Pulmonary artery endothelial cell (primary cell): ENCODE measurements at regions not wholly inside any gene's neighbourhood (a gene's known extent, or its start where the extent isn't known, plus 50 kb on each side); places are given as distances from the start of the nearest gene placed in this dataset.
"Not testable (repeated sequence)": the region's sequence is repeated elsewhere in the genome, so short reads cannot be mapped to it uniquely, and the experiment has no call there.

Experiments
- DNase-seq: peaks from one replicate; pipeline ENCODE4 v3.0.0-alpha.2; 2011; ENCODE audit warnings: low read depth, low spot score

DNA sequence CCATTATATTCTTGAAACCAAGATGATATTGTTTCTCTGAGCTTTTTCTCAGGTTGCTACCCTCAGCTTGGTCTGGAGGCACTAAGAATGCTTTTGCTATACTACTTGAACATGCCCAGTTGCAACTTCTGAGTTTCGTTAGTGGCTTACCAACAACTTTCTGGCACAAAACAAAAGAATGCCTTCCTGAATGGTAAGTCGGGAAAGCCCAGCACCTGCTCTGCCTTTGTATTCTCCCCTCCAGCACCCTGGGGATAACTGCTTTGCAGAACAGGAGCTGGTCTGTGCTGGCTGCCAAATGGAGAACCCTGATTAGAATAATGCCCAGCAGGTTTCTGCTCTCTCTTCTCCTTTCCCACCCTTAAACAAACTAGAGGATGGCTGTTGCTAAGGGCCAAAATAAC lies 149.3 kb downstream of the TGFB2 start:
- no peak for DNase-seq

DNA sequence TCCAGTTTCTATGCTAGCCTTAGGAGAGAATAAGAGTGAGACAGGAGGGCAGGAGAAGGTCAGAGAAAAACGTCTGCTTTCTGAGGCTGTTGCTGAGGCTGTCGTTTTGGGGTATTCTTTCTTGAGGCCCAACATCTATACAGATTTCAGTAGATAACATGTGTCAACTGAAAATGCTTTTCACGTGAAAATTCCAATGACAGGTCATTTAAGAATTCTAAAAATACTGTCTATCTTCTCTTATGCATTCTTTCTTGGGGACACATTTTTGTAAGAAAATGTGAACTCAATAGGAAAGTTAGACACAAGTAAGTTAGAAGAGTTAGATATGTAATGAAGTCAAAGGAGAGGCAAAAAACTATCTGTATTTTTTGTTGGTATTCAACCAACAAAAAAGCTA lies 150.8 kb downstream of the TGFB2 start:
- DNase-seq = no peak

DNA sequence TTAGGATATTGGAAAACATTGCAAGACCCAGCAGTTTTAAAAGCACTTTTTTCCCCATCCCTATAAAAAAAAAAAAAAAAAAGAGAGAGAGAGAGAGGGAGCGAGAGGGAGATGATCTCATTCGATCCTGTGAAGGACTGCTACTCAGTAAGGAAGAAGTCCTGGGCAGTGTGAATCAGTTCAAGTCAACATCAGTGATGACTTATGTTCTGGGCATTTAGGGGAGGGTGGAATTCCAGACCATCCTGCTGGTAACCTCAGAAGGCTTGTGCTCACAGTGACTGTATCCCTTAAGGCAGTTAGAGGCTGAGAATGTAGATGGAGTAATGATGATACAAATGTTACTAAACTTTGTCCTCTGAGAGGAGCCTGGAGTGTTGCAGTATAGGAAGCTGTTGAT lies 151.4 kb downstream of the TGFB2 start:
- peak; percentile 88 for DNase-seq

DNA sequence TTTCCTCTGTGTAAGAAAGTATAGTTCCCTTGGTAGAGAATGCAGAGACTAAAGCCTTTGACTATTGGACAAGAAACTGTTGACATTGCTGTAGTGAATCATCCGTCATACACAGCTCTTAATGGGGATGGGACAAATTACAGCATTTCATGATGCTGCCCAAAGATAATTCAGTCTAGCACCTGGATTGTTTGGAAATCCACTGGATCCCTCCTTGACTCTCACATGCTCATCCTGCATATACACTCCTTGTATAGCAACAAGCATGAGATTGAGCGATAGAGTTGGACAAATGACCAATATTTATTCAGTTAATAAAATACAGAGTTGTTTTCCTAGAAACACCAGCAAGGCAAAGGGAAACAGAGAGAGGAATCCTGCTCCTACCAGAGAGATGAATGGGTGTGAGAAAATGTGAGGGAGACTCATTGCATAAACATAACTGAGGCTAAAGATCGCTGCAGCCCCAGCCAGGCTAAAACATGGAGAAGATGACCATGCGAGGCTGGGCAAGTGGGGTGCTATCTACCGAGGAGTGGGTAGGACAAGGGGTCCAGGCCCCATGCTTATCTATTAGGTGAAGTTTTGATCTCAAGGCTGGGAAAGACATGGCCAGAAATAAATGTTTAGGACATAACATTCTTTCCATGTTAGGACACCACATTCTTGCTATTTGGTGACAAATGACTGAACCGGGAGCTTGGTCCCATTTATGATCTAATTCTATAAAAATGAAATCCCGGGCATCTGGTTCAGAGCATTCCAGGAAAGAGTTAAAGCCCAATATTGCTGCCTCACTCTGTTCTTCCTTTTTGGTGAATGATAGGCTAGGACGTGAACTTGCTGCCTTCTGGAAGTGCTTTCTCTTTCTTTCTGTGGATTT lies 153.2 kb downstream of the TGFB2 start:
- DNase-seq = no peak

DNA sequence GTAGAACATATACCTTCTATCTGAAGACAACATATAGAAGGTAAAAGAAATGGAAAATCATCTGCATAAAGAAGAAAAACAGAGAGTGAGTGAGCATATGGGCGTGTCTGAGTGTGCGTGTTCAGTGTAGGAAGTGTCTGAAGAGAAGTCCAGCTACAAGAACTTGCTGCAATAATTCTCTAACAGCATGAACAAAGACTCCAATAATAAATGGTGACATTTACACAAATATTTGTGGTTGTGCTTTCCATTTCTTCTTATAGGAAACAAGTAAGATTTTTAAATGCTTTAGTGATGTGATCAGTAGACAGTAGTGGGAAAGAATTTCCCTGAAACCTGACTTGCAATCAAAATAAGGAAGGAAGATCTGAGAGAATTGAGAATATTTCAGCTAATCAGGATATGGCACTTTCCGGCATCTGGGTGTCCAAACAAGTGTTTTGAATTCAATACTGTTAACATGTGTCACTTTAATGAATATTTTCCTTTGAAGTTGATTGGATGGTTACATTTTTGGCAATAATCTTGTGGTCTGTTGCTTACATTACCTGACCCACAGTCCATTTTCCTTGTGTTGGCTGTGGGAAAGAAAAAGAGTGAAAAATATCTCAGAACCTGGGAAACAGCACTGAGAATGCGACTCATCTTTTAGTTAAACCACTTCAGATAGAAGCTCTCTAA lies 154.0 kb downstream of the TGFB2 start:
- DNase-seq = no peak

DNA sequence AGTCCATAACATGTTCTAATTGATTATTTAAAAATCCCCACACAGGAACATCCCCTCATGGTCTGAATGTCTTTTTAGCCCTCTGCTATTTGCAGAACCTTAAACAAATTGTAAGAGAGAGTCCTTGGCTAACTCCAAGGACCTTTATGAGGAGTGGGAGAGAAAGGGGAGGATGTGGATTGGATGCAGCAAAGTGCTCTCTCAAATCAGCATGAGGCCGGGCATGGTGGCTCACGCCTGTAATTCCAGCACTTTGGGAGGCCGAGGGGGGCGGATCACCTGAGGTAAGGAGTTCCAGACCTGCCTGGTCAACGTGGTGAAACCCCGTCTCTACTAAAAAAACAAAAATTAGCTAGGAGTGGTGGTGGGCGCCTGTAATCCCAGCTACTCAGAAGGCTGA lies 154.8 kb downstream of the TGFB2 start:
- DNase-seq = no peak

DNA sequence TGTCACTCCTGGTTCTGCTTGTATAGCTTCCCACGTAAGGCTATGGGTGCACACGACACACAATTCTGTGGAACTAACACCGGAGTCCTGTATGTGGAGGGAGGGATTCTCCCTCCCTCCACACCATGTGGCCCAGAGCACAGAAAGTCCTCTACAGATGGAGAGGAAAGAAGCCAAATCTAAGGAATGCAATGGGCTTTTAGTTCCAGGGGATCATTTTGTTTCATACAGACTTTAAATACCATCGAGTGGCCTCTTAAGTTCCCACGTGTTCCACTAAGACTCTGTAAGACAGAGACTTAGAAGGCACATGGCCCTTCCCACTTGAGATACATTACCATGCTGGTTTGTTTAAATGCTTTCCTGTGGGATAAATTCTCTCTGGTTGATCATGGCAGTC lies 156.0 kb downstream of the TGFB2 start:
- no peak for DNase-seq

DNA sequence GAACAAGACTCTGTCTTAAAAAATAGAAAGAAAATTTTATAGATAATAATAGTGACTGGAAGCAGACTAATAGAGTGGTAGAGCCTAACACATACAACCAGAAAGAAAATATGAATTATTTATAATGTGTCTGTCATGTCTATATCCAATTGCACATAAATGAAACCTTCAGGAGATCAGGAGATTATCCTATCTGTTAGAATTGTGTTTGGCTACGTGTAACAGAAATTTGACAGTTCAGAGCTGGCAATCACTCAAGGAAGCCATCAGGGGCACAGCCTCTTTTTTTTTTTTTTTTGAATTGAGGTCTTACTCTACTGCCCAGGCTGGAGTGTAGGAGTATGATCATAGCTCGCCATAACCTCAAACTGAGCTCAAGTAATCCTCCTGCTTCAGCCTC lies 157.2 kb downstream of the TGFB2 start:
- no peak for DNase-seq

DNA sequence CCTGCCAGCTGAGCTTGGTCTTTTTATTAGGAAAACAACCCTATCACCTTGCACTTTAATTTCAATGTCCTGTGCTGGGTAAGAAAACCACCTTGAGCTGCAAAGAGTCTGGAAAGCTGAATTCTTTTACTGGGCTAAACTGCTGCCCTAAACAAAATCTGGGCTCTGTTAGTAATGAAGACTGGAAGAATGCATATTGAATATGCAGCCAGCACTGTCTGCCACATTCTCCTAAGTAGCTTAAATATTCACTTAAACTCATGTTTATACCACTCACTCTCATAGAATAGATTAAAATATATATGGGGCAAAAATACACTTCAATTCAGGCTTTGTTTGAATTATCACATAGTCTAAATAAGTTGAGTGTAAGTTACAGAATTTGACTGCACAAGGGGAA lies 158.0 kb downstream of the TGFB2 start:
- DNase-seq = no peak

DNA sequence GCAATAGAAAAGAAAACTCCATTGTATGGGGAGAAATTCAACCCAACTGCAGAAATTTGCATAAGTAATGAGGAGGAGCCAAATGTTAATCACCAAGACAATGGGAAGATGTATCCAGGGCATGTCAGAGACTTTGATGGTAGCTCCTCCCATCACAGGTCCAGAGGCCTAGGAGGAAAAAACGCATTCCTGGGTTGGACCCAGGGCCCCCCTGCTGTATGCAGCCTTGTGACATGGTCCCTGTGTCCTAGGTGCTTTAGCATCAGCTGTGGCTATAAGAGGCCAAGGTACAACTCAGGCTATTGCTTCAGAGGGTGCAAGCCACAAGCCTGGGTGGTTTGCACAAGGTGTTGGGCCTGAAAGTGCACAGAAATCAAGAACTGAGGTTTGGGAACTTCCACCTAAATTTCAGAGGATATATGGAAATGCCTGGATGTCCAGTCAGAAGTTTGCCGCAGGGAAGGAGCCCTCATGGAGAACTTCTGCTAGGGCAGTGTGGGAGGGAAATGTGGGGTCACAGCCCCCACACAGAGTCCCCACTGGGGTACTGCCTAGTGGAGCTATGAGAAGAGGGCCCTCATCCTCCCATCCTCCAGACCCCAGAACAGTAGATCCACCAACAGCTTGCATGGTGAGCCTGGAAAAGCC lies 162.3 kb downstream of the TGFB2 start:
- no peak for DNase-seq

DNA sequence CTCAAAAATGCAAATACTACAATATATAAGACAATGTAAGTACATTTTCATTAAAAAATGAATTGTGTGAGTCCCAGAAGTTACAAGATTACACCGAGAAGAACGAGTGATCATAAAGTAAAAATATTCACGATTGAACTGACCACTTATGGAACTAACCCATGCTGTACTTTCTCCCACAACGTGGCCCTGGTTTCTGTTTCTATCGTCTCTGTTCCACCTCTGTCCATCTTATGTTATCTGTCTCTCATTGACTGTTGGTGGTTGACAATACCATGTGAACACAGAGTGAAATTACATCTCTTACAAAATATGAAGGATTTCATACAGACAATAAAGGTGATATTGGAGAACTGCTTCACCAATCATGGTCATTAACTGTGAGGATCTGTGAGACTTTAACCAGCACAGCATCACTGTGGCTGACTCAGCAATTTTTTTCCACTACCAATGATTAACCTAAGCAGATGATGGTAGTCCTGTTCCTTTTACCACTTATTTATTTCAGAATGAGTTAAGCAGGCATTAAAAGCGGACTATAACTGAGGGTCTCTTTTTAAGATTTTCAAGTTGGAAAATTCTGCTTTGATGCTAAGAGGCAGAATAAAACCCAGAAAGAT lies 165.1 kb downstream of the TGFB2 start:
- DNase-seq = no peak

DNA sequence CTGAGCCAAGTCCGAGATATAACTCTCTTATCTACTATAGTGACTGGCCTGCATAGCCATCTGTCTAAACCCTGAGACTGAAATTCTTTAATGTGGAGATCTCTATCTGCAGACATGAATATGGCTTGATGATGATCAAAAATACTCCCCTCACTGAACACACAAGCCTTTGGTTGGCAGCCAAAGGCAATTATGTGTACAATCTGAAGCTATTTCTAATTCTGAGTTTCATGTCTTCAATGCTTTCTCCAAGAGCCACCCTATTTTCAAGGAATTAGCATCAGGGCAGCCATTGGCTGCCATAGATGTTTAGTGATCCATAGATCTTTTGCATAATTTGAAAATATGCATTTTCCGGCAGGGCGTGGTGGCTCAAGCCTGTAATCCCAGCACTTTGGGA lies 168.2 kb downstream of the TGFB2 start:
- DNase-seq = no peak

DNA sequence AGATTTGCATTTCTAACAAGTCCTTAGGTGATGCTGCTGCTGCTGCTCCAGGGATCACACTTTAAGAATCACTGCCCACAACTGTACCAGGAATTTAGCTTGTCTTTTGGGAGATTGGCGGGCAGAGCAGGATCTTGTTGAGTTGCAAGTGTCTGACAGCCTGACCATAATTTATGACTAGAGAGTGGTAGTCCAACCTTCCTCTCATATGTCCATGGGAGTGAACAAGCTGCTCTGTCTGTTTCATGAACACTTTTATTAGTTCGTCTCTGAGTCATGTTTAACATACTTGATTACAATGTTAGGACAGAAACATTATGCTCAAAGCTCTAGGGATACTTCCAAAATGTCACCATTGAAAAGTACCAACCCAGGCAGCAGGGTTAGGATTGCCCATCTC lies 169.6 kb downstream of the TGFB2 start:
- no peak for DNase-seq

DNA sequence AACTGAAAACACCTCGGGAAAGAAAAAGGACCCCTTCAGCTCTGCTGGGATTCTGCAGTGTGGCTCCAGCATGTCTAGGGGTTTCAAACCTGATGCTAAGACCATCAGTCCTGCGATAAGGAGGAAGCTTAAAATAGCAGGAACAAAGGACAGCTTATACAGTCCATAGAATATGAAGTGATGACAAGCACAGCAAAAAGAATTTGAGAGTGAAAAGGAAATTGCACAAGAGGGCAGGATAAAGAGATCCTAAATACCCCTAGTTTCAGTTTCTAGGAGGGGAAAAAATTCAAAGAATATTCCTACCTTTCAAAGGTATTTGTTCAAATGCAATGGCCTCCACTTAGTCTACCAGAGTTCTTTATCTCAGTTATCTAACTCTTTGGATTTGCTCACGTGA lies 171.4 kb downstream of the TGFB2 start:
- DNase-seq = no peak

DNA sequence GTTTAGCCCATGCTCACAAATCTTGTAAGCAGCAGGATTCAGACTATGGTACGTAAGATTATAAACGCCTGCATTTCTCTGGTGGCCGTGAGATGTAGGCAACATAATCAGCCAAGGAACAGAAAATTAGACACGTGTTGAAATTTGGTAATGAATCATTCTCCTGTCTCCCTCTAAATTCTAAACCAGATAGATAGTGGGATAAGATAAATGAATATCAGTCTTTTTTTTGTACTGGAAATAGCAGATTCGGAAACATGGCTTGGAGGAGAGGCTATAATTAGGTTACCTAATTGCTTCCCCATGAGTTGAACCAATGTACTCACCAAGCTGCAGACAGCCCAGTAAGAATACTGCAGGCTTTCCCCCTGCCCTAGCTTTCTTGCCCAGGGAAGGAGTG lies 172.3 kb downstream of the TGFB2 start:
- DNase-seq = no peak

DNA sequence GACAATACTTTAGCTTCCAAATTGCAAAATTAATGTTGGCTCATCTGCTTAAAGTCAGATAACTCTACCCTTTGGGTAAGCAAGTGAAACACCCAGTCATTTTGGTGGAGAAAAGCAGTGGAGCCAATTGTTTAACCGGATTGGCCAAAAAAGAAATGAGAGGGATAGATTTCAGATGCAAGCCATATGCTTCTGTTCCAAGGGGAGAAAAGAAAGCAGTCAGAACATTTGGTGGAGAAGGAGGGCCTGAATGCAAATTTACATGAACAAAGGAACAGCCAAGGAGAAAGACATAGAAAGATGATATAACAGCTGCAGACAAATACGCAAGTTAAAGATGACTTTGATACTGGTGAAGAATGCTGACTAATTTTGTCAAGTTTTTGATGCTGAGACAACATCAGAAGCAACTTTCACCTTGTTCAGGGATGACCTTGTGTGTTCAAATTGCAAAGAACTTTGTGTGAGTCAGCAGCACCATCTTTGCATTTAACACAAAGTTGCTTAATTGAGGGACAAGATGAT lies 173.1 kb downstream of the TGFB2 start:
- DNase-seq = no peak

DNA sequence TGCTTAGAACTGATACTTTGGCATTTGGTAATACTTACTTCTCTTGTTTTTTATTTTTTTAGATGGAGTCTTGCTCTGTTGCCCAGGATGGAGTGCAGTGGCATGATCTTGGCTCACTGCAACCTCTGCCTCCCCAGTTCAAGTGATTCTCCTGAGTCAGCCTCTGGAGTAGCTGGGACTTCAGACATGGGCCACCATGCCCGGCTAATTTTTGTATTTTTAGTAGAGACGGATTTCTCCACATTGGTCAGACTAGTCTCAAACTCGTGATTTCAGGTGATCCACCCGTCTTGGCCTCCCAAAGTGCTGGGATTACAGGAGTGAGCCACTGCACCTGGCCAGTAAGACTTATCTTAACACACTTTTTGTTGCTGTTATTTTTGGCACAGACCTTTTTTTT lies 175.5 kb downstream of the TGFB2 start:
- DNase-seq = not testable (repeated sequence)

DNA sequence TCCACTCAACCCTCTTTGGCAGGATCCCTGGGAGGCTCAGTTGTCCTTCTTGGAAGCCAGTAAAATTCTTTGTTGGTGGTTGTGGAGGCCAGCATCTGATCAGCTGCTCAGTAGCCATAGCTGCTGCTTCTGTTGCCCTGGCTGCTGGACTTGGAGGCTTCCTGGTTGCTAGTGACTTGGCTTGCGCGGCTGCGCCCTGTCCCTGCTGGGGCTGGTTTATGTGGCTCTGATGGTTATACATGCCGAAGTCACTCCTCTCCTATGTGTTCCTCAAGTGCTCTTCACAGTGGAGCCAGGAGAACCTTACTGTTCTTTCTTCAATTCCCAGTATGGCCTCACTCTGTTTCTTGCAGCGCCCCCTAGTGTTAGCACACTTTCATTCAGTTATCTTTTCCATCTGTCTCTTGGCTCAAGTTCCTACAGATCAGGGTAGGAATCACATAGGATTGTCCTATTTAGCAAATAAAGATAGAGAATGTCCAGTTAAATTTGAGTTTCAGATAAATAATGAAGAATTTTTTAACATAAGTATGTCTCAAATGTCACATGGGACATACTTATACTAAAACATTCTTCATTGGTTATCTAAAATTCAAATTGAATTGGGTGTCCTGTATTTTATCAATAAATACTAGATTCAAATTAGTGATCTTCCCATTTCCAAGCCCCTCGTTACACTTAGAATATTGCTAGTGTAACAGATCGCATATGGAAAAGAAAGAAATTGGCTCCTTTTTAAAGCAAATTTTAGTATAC lies 176.5 kb downstream of the TGFB2 start:
- DNase-seq = no peak

DNA sequence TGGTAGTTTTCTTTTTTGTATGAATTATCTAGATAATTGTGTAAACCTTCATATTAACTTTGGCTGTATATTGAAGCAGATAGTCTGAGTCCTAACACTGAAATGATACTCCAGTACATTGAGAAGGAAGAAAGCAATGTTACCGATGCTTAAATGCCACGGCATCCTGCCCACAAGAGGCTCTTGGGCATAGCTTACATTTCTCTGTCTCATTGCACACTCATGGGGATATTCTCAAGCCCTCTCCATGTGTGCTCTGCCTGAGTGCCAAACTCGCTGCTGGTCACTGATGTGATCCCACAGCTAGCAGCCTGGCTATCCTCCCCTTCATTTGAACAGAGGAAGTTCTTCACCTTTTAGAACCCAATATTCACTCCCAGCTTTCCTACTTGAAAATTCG lies 179.4 kb downstream of the TGFB2 start:
- DNase-seq = no peak

DNA sequence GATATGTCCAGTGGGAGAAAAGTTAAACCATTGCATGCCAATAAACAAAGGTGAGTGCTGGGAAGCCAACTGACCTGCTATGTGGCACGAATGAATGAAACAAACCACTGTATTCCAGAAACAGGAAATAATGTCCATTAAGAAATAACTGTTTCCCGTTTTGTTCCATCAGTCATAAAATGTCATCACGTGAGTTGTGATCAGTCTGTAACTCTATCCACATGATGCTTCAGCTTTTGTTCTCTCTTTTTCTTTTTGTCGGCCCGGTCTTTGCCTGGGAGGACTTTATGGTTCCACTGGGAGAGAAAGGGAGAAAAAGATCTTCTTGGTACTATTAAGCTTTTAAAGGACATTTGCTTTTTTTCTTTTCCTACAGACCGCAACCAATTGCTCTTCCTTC lies 179.9 kb downstream of the TGFB2 start:
- DNase-seq = no peak
